ENCODE measurements at regions not wholly inside any gene's neighbourhood (a gene's known extent, or its start where the extent isn't known, plus 50 kb on each side); places are given as distances from the start of the nearest gene placed in this dataset.

GRCh38 chrX:44040406-44040805 lies 67.2 kb upstream of the NDP start:
- no peak for DNase-seq

GRCh38 chrX:44039556-44039955 lies 66.4 kb upstream of the NDP start:
- peak; percentile 18 for DNase-seq

- DNase-seq = no peak
Observed at GRCh38 chrX:44036336-44036735, 63.1 kb upstream of the NDP start.

DNA sequence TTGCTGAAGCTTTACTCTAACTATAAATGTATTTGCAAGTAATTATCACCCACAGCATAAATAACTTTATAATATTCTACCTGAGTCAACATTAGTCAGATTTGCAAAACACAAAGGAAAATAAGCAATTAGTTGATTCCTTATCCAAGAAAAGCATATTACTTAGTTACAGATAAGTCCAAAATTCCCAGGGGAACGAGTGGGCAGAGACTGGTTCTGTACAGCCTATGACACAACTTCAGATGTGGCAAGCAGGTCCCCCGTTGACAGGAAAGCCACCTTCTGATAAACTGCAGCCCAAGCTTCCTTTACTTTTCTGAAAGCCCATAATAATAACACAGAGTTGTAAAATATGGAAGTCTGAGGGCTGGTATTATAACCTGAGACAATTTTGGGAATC lies 62.4 kb upstream of the NDP start:
- DNase-seq = no peak

DNA sequence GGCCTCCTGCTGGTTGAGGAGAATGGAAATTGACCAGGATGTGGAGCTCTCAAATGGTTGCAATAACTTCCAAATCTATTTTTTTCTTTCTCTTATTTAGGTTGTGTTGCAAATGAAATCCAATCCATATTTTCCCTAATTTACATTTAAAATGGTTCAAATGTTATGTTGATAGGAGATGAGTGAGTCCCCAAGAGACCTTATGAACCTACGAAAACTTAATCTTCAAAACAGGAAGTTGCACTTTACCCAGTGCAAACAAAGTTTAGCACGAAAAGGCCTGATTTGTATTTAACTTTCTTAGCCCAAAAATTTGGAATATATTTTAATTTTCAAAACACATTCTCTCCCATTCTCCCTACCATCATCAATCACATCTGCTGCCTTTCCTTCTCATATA lies 59.3 kb upstream of the NDP start:
- DNase-seq = no peak

GRCh38 chrX:44025555-44025954 lies 52.4 kb upstream of the NDP start:
- DNase-seq = no peak

Data from retina (tissue), 1 donor.